ENCODE measurements at regions not wholly inside any gene's neighbourhood (a gene's known extent, or its start where the extent isn't known, plus 50 kb on each side); places are given as distances from the start of the nearest gene placed in this dataset.

DNA sequence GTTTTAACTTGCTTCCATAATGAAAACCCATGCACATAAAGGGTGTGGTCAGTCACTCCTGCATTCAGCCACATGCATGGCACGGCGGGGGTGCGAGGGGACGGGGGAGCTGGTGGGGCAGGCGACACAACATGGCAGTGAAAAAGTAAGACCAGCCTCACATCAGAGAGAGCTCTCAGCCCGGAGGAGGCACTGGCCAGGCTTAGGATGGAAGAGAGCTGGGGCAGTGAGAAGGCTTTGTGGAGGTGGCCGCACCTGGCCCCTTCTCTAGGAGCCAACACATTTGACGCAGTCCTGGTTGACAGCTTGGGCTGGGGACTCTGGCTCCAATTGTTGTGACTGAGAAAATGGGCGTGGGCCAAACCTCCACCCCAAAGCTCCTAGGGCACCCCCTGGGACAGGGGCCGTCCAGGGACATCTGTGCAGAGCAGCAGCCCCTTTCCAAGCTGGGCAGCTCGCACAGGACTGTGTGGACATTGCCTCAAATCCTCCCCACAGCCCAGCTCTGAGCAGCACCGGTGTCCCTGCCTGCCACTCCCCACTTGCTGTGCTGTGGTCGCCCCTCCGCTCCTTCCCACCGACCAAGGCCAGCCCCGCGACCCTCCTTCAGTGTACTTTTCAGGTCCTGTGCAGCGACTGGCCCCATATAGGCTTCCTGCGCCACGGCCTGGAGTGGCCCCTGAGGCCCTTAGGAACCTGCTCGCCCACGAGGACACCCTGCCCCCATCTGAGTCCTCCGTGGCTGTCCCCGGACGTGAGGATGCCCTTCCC lies 126.0 kb upstream of the IQSEC1 start:
- no peaks in the 10 kb centered on the region for H3K27me3 ChIP-seq (ENCODE audit: insufficient read depth, low read length)
- H4K8ac ChIP-seq (ENCODE audit: low read depth, low read length): no peak overlapping the region
- WGBS (ENCODE audit: extremely low coverage, insufficient coverage, insufficient read length): no CpG with 5 or more reads among the region's 25 CpGs
- no peak overlapping the region for H4K12ac ChIP-seq (ENCODE audit: low read depth, low read length)
- H2BK120ac ChIP-seq (ENCODE audit: insufficient read depth, low read length, poor library complexity): no peak overlapping the region
- no peak overlapping the region for H3K4me3 ChIP-seq (ENCODE audit: low read depth, low read length)
- no peak overlapping the region for H3K27ac ChIP-seq (ENCODE audit: low read depth, low read length)
- no peak overlapping the region for H3K9ac ChIP-seq (ENCODE audit: low read length)
- no peak overlapping the region for H4K91ac ChIP-seq (ENCODE audit: low read depth, low read length)
- no peak overlapping the region for H3K4me2 ChIP-seq (ENCODE audit: low read length)
- no peak overlapping the region for H2AK5ac ChIP-seq (ENCODE audit: low read length)
- H3K4ac ChIP-seq (ENCODE audit: low read depth, low read length): no peak overlapping the region
- H3K36me3 ChIP-seq (ENCODE audit: control insufficient read depth in 1 of 2, insufficient read depth in 2 of 2, low read length in 2 of 2): no peaks in the 10 kb centered on the region
- peaks cover 2% of the 10 kb centered on the region in 2 experiments for H3K4me1 ChIP-seq (ENCODE audit: control insufficient read depth in 1 of 2, insufficient read depth in 2 of 2, low read length in 2 of 2)
- no peaks in the 10 kb centered on the region for H3K79me2 ChIP-seq (ENCODE audit: control insufficient read depth, insufficient read depth, low read length, poor library complexity)
- H3K23ac ChIP-seq (ENCODE audit: low read length): no peak overlapping the region
- no peak overlapping the region for H3K18ac ChIP-seq (ENCODE audit: low read length)
- DNase-seq: no peak
- H3K79me1 ChIP-seq (ENCODE audit: low read length): no peaks in the 10 kb centered on the region
- no peak overlapping the region for H3K14ac ChIP-seq (ENCODE audit: low read length)
- no peak overlapping the region for H2BK5ac ChIP-seq (ENCODE audit: low read depth, low read length, poor library complexity)
- no peak overlapping the region for H2BK12ac ChIP-seq (ENCODE audit: low read length)
- H3K9me3 ChIP-seq (ENCODE audit: insufficient read depth, low read depth, low read length): peaks cover 3% of the 10 kb centered on the region
- H2AFZ ChIP-seq (ENCODE audit: insufficient read depth, low read length, poor library complexity): no peak overlapping the region

DNA sequence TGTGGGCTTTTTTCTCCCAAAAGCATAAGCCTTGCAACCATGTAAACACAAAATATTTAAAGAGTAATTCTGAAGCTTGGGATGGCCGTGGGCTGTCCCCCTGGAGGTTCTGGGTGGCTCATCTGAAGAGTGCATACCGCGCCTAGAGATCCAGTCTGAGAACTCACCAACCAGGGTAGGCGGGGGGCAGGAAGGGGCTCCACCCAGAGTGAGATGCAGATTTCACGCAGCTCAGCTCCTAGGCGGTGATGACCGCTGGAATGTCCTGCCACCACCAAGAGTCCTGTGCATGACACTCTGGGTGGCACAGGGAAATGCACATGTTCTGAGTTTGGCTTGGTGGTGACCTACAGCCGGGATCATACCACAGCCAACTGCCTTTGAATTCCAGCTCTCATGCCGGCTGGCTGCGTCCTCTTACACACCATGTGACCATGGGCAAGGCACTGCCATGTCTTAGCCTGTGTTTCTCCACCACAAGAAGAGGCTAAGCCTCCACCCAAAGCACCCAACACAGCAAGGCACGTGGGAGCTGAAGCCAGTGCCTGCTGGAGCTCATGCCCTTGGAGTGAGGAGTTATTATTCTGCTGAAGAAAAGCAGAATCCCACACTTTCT lies 125.1 kb upstream of the IQSEC1 start:
- H3K14ac ChIP-seq (ENCODE audit: low read length): no peak overlapping the region
- no peak overlapping the region for H3K27ac ChIP-seq (ENCODE audit: low read depth, low read length)
- H3K18ac ChIP-seq (ENCODE audit: low read length): no peak overlapping the region
- no peaks in the 10 kb centered on the region for H3K36me3 ChIP-seq (ENCODE audit: control insufficient read depth in 1 of 2, insufficient read depth in 2 of 2, low read length in 2 of 2)
- no peaks in the 10 kb centered on the region for H3K79me2 ChIP-seq (ENCODE audit: control insufficient read depth, insufficient read depth, low read length, poor library complexity)
- H2BK120ac ChIP-seq (ENCODE audit: insufficient read depth, low read length, poor library complexity): no peak overlapping the region
- H2BK5ac ChIP-seq (ENCODE audit: low read depth, low read length, poor library complexity): no peak overlapping the region
- H3K27me3 ChIP-seq (ENCODE audit: insufficient read depth, low read length): no peaks in the 10 kb centered on the region
- no peak overlapping the region for H3K9ac ChIP-seq (ENCODE audit: low read length)
- no CpG with 5 or more reads among the region's 11 CpGs for WGBS (ENCODE audit: extremely low coverage, insufficient coverage, insufficient read length)
- peaks cover 3% of the 10 kb centered on the region for H3K9me3 ChIP-seq (ENCODE audit: insufficient read depth, low read depth, low read length)
- no peak overlapping the region for H4K91ac ChIP-seq (ENCODE audit: low read depth, low read length)
- H3K4me3 ChIP-seq (ENCODE audit: low read depth, low read length): no peak overlapping the region
- H4K8ac ChIP-seq (ENCODE audit: low read depth, low read length): no peak overlapping the region
- no peak overlapping the region for H3K4me2 ChIP-seq (ENCODE audit: low read length)
- no peak overlapping the region for H2BK12ac ChIP-seq (ENCODE audit: low read length)
- H2AK5ac ChIP-seq (ENCODE audit: low read length): no peak overlapping the region
- H3K4ac ChIP-seq (ENCODE audit: low read depth, low read length): no peak overlapping the region
- H3K79me1 ChIP-seq (ENCODE audit: low read length): no peaks in the 10 kb centered on the region
- peaks cover 3 to 10% of the 10 kb centered on the region in 2 experiments for H3K4me1 ChIP-seq (ENCODE audit: control insufficient read depth in 1 of 2, insufficient read depth in 2 of 2, low read length in 2 of 2)
- H2AFZ ChIP-seq (ENCODE audit: insufficient read depth, low read length, poor library complexity): no peak overlapping the region
- H4K12ac ChIP-seq (ENCODE audit: low read depth, low read length): no peak overlapping the region
- no peak overlapping the region for H3K23ac ChIP-seq (ENCODE audit: low read length)
- DNase-seq: no peak

DNA sequence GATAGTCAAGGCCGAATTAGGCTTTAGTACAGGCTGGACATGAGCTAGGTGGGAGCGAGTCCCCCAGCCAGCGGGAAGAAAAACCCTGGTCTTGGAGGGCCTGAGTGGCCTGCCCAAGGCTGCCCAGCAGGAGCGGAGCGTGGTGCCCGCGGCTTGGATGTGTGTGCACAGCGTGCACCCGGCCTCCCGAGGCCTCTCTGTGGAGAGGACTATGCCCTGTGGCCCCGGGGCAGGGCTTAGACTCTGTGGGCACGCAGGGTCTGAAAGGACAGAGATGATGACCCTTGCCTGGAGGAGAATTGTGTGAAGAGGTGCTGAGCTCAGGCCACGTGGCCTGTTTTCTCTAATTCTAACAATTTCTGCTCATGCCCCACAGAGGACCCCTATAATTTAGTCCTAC lies 124.6 kb upstream of the IQSEC1 start:
- H3K4me1 ChIP-seq (ENCODE audit: control insufficient read depth in 1 of 2, insufficient read depth in 2 of 2, low read length in 2 of 2): peaks cover 3 to 13% of the 10 kb centered on the region in 2 experiments
- DNase-seq: no peak

DNA sequence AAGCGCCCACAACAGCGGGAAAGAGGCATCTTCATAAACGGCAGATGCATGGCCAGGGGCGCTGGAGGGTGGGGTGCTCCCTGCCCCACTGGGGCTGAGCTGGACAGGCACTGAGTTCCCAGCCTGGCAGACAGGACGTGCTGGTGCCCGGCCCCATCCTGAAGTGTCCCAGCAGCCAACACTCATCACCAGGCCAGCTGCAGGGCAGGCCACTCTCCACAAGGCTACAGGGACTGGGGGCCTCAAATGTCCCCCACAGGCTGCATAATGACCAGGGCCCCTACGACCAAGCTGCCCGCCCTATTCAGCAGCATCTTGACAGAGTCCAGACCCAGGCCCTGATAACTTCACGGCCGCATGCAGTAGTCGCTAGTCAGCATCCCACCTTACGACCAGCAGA lies 124.1 kb upstream of the IQSEC1 start:
- Histone ChIP-seq H4K12ac (ENCODE audit: low read depth, low read length) (no peak overlapping the region), H3K79me1 (ENCODE audit: low read length) (no peaks in the 10 kb centered on the region), H3K36me3 (ENCODE audit: control insufficient read depth in 1 of 2, insufficient read depth in 2 of 2, low read length in 2 of 2) (no peaks in the 10 kb centered on the region), H4K91ac (ENCODE audit: low read depth, low read length) (no peak overlapping the region), H3K4me1 (ENCODE audit: control insufficient read depth in 1 of 2, insufficient read depth in 2 of 2, low read length in 2 of 2) (peaks cover 3 to 15% of the 10 kb centered on the region in 2 experiments), H3K79me2 (ENCODE audit: control insufficient read depth, insufficient read depth, low read length, poor library complexity) (no peaks in the 10 kb centered on the region), H2BK120ac (ENCODE audit: insufficient read depth, low read length, poor library complexity) (no peak overlapping the region), H3K27ac (ENCODE audit: low read depth, low read length) (no peak overlapping the region), H3K9ac (ENCODE audit: low read length) (no peak overlapping the region), H3K14ac (ENCODE audit: low read length) (no peak overlapping the region), H2AK5ac (ENCODE audit: low read length) (no peak overlapping the region), H3K4me2 (ENCODE audit: low read length) (no peak overlapping the region), H3K18ac (ENCODE audit: low read length) (no peak overlapping the region), H3K4ac (ENCODE audit: low read depth, low read length) (no peak overlapping the region), H3K27me3 (ENCODE audit: insufficient read depth, low read length) (no peaks in the 10 kb centered on the region), H2BK12ac (ENCODE audit: low read length) (no peak overlapping the region), H2AFZ (ENCODE audit: insufficient read depth, low read length, poor library complexity) (no peak overlapping the region), H4K8ac (ENCODE audit: low read depth, low read length) (no peak overlapping the region), H2BK5ac (ENCODE audit: low read depth, low read length, poor library complexity) (no peak overlapping the region), H3K4me3 (ENCODE audit: low read depth, low read length) (no peak overlapping the region), H3K23ac (ENCODE audit: low read length) (no peak overlapping the region), H3K9me3 (ENCODE audit: insufficient read depth, low read depth, low read length) (peaks cover 3% of the 10 kb centered on the region)
- no CpG with 5 or more reads among the region's 12 CpGs for WGBS (ENCODE audit: extremely low coverage, insufficient coverage, insufficient read length)
- no peak for DNase-seq

More for the DNA sequence above, 124.6 kb upstream of the IQSEC1 start:
- Histone ChIP-seq H4K8ac (ENCODE audit: low read depth, low read length) (no peak overlapping the region), H3K79me2 (ENCODE audit: control insufficient read depth, insufficient read depth, low read length, poor library complexity) (no peaks in the 10 kb centered on the region), H3K9ac (ENCODE audit: low read length) (no peak overlapping the region), H2BK5ac (ENCODE audit: low read depth, low read length, poor library complexity) (no peak overlapping the region), H3K23ac (ENCODE audit: low read length) (no peak overlapping the region), H3K27ac (ENCODE audit: low read depth, low read length) (no peak overlapping the region), H3K79me1 (ENCODE audit: low read length) (no peaks in the 10 kb centered on the region), H3K4me2 (ENCODE audit: low read length) (no peak overlapping the region), H2AFZ (ENCODE audit: insufficient read depth, low read length, poor library complexity) (no peak overlapping the region), H2BK12ac (ENCODE audit: low read length) (no peak overlapping the region), H3K36me3 (ENCODE audit: control insufficient read depth in 1 of 2, insufficient read depth in 2 of 2, low read length in 2 of 2) (no peaks in the 10 kb centered on the region), H4K91ac (ENCODE audit: low read depth, low read length) (no peak overlapping the region), H2AK5ac (ENCODE audit: low read length) (no peak overlapping the region), H3K9me3 (ENCODE audit: insufficient read depth, low read depth, low read length) (peaks cover 3% of the 10 kb centered on the region), H3K18ac (ENCODE audit: low read length) (no peak overlapping the region), H3K14ac (ENCODE audit: low read length) (no peak overlapping the region), H4K12ac (ENCODE audit: low read depth, low read length) (no peak overlapping the region), H3K4me3 (ENCODE audit: low read depth, low read length) (no peak overlapping the region), H3K4ac (ENCODE audit: low read depth, low read length) (no peak overlapping the region), H3K27me3 (ENCODE audit: insufficient read depth, low read length) (no peaks in the 10 kb centered on the region), H2BK120ac (ENCODE audit: insufficient read depth, low read length, poor library complexity) (no peak overlapping the region)
- no CpG with 5 or more reads among the region's 13 CpGs for WGBS (ENCODE audit: extremely low coverage, insufficient coverage, insufficient read length)
